Esophagus squamous epithelium (tissue), 4 donors: ENCODE measurements at regions not wholly inside any gene's neighbourhood (a gene's known extent, or its start where the extent isn't known, plus 50 kb on each side); places are given as distances from the start of the nearest gene placed in this dataset.

Source experiments
- POLR2A ChIP-seq, 4 donors: fragments of 450-650 bp; IDR thresholded peaks; one replicate each; pipeline ENCODE4 v1.6.1; 2017; ENCODE audit warnings: antibody characterized with exemption in 4 of 4, mild to moderate bottlenecking in 4 of 4, moderate library complexity in 3 of 4
- TF ChIP-seq, protein P1 (sequence below), 6 experiments: fragments of 450-650 bp in 4 of 6; fragments of 200-600 bp in 2 of 6; sonication (generic) in 2 of 6; IDR thresholded peaks; one replicate each; pipeline ENCODE4 v1.5.1; 2016 to 2019; ENCODE audit warnings: antibody characterized with exemption in 6 of 6, mild to moderate bottlenecking in 4 of 6, moderate library complexity in 4 of 6

DNA sequence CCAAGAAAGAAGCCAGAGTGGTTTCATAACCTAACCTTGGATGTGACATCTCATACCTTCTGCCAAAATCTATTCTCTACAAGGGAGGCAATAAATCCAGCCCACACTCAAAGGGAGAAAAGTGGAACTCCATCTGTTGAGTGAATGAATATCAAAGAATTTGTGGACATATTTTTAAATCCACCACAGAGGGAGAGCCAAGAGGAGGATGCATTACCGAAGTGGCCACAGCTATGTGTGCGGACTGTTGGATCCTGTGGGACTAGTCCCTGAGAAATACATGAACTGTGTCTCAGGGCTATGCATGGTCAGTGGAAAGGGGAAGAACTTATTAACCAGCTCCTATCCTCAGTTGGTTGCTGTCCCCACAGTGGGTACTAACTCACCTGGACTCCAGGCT lies 273.9 kb downstream of the NUAK1 start:
- TF ChIP-seq, protein P1, sequence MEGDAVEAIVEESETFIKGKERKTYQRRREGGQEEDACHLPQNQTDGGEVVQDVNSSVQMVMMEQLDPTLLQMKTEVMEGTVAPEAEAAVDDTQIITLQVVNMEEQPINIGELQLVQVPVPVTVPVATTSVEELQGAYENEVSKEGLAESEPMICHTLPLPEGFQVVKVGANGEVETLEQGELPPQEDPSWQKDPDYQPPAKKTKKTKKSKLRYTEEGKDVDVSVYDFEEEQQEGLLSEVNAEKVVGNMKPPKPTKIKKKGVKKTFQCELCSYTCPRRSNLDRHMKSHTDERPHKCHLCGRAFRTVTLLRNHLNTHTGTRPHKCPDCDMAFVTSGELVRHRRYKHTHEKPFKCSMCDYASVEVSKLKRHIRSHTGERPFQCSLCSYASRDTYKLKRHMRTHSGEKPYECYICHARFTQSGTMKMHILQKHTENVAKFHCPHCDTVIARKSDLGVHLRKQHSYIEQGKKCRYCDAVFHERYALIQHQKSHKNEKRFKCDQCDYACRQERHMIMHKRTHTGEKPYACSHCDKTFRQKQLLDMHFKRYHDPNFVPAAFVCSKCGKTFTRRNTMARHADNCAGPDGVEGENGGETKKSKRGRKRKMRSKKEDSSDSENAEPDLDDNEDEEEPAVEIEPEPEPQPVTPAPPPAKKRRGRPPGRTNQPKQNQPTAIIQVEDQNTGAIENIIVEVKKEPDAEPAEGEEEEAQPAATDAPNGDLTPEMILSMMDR (IDR thresholded peaks at IDR 0.05) = no peak
- no peak for TF ChIP-seq POLR2A (IDR thresholded peaks at IDR 0.05)
